HG02973 (cell line): ENCODE measurements at regions not wholly inside any gene's neighbourhood (a gene's known extent, or its start where the extent isn't known, plus 50 kb on each side); places are given as distances from the start of the nearest gene placed in this dataset.
"Not testable (repeated sequence)": the region's sequence is repeated elsewhere in the genome, so short reads cannot be mapped to it uniquely, and the experiment has no call there.

ENCODE experiments used
- ATAC-seq: cut with Tn5 transposase; IDR thresholded peaks from one replicate; pipeline ENCODE4 v1.9.1; 2021; ENCODE audit warnings: moderate library complexity; ENCODE audit not compliant: unreplicated experiment

DNA sequence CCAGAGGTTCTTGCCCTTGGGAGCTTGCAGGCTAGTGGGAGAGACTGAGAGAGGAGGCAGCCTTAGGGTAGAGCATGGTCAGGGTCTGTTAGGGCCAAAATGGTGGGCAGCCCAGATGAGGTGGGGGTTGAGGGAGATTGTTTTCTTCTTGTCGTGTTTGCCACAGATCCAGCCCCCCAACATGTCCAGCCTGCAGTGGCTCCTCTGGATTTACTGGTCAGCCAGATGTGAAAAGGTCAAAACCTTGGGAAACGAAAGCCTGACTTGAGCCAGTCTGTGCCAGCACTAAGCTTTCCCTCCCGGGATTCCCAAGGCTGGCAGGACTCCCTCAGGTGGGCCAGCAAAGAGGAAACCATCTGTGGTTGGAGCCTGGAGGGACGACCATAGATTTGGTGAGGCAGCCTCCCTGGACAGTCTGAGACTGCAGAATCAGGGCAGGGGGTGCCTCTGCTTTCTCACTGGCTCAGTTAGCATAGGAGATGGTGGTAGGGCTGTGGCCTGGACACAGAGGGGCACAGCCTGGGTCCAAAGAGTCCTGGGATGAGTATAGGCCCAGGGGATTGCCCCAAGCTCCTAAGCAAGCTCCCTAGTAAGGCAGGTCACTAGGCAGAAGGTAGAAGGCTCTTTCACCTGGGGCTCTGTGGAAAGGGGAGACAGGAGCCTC lies 51.2 kb upstream of the PRR23C start:
- ATAC-seq: no peak

DNA sequence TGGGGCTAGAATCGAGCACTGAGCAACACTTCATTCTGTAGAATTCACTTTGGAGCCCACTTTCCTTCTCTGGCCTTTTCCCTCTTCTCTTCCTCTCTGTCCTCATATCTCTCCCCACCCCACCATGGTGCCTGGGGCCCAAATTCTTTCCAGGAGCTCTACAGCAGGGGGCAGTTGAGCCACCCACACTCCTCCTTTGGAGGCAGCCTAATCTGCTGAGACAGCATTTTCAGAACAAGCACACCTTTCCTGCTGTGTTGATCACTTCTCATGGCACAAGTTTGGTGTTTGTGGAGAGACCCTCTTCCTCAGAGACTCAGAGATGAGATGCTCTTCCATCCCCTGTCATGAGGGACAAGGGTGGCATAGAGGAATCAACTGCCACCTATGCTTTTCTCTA lies 52.0 kb upstream of the PRR23C start:
- ATAC-seq: no peak

DNA sequence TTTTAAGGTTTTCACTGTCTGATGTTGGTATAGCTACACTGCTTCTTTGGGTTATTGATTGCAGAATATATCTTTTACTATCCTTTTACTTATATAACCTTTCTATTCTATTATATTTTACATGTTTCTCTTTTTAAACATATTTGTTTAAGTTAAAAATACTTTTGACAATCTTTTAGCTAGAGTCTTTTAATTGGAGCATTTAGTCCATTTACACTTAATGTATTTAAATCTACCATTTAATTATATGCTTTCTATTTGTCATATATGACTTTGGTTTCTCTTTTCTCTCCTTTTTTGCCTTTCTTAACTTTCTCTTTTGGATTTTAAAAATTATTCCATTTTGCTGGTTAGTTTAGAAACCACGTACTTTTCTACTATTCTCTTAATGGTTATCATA lies 53.7 kb upstream of the PRR23C start:
- ATAC-seq: no peak

DNA sequence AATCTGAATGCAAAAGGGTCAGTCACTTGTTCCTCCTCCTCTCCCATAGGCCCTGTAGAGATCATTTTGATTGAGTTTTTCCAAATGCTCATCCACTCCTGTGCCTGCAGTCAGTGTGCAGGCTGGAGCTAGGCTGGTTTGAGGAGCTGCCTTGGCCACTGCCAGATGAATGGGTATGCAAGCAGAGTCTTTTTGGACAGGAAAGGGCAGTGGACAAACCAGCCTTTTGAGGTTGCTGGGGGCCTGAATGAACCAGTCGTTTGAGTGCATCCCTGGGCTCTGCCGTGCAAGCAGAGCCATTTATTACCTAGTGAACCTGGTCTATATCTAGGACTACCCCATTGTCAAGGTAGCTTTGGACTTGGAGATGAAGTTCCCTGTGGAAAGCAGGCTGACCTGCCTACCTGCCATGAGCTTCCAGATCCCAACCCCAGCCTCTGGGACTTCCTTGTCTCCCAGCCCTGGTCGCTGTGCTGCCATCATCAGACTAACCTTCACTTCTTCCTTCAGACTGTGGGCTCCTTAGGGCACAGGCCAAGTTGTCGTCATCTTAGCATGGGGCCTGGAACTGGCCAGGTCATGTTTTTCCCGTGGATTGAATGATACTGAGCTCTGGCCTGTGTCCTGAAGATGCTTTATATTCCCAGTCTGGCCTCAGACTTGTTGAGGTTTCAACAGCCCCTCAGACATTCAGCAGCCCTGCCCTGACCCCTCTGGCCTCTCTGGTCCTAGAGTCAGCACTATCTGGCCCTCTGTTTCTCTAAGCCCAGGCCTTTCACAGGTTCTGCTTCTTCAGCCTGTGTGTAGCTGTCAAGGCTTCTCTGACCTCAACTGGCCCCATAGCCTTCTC lies 55.5 kb upstream of the PRR23C start:
- ATAC-seq: no peak

DNA sequence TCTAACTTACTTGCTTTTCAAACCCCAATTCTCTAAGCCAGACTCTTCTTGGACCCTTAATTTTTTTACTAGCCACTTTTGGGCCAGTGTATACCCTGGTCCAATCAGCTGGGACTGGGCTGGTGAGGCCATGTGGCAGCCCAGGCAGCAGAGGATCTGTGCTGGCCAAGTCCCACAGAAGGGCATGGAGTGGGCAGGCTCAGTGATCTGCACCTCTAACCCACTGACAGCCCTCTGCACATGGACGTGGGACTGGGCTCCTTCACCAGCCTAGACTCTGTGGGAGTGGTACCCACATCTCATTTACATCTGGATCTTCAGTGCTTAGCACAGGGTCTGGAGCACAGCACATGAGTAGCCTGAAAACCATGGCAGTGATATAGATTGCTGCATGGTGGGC lies 56.1 kb upstream of the PRR23C start:
- no peak for ATAC-seq

DNA sequence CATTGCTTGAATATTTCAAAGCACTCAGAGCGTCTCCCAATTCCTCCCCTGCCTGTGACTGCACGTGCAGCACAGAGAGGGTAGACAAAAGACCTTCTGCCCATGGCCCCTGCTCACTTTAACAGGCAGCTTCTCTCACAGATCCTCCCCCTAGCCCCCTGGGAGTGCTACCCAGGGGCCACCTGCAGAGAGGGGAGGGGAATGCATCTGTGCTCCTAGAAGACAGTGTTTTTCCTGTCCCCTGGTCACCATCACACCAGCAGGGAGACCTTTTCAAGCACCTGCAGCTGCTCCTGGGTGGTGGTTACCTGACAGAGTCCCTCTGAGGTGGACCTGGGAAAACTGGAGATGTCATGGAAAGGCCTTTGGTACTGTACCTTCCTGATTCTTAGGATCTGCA lies 56.7 kb upstream of the PRR23C start:
- no peak for ATAC-seq

DNA sequence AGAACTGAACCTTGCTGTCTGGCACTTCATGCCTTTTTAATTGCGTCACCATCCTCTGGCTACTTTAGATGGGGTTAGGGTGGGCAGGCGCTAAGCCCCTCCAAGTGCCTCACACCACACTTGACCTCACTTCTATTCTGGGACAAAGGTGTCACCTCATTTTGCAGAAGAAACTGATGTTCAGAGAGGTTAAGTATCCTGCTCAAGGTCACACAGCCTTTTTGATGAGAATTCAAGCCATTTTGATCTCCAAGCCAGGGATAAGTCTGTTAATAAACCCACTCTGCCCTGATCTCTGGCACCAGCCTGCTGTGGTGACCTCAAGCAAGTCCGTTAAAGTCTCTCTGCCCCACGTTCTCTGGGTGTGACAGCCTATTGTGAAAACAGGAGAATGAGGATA lies 58.8 kb upstream of the PRR23C start:
- ATAC-seq: no peak

DNA sequence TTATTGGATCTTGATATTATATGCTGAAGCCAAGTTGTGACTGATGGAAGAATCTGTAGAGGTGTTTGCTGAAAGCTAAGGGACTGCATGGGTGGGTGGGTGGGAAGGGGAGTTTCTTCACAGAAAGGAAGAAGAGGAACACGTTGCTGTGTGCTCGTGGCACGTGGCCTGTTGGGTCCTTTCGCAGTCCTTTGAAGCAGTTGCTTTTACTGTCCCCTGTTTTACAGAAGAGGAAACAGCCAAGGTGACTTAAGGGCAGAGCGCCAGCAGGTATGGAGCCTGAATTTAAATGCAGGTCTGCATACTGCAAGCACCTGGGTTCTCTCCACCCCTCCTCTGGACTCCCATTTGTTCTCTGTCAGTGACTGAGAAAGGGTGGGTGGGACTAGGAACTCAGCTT lies 59.4 kb upstream of the PRR23C start:
- ATAC-seq: no peak

DNA sequence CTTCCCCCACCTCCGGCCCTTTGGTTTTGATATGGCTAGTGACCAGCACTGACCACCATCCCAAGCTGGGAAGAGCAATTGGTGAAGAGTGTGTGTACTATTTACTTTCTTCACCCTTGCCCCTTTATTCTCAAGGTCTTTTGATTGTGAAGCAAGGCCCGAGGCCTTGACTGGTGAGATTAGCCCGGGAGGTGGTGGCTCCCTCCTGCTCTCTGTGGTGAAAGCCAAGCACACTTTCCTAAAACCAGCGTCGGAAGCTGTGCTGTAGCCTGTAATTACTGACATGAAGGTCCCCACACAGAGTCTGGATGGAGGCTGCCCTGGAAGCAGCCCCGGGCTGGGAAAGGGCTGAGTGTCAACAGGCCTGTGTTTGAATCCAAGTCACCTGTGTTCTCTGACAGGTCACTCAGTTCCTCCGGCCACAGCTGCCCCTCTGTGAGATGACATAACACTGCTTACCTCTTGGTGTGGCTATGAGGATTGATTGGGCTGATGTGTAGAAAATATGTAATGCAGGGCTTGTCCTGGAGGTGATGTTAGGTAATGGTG lies 60.5 kb upstream of the PRR23C start:
- ATAC-seq: no peak

DNA sequence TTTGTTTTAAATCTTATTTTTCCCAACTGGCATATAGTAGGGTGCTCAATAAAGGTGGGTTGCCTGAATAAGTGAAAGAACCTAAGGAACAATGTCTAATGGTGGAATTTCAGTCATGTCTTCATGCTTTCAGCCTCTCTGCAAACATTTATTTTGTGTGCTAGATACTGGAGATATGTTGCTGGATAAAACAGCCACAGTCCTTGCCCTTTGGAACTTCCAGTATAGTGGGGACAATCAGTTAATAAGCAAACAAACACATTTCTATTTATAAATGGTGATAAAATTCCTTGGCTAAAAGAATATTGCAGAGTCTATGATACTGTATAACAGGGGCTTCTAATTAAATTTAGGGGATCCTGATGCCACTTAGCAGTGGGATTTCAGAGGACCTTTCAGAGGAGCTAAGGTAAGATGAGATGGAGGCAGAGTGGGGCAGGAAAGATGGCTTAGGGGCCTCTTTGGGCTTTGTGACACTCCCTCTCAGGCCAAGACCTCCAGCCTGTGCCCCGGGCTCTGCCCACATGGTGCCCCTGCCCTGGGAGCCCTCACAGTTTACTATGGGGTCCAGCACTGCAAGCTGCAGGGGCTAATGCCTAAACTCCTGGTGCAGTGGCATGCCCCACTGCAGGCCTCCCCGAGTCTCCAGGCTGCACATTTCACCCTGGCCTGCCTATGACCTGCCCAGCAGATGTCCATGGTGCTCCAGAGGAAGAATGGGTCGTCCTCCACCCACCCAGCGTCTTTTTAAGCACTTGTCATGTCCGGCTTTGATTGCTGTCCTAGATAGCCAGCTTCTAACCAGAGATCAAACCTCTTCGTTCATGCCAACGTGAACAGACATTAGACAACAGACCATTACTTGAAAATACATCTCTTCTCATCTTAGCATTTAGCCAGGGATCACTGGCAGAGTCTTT lies 61.6 kb upstream of the PRR23C start:
- ATAC-seq: no peak

DNA sequence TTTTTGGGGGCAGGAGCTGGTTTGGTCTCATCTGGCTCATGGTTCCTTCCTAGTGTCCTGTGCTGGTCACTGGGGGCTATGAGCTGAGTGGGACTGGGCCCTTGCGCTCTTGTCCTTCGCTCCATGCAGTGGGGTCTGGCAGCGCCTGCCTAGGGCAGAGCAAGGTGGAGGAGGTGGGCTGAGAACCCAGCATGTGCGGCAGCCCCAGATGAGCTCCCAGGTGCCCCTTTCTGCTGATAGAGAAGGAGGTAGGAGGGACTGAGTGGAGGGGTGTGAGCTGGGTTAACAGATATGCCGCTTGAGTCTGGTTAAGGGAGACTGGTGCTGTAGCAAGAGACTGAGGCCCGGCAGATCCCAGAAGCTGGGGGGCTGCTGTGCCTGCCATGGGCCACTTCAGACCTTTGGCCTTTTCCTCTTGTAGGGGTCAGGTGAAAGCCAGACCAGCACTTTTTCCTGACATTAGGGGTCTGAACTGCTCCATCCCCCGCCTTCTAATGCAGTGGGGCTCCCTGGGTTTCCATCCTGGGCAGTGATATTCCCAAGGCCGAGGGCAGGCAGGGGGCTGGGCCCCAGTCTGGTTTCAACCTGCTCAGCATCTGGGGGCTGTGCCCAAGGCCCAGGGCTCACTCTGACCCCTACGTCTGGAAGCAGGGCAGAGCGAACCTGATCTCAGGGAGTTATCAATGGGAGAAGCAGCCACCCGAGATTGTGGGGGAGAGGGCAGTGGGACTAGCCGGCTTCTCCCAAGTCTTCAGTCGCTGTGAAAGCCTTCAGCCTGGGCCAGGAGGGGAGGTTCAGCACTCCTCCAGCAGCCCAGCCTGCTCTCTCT lies 62.9 kb upstream of the PRR23C start:
- ATAC-seq: no peak

DNA sequence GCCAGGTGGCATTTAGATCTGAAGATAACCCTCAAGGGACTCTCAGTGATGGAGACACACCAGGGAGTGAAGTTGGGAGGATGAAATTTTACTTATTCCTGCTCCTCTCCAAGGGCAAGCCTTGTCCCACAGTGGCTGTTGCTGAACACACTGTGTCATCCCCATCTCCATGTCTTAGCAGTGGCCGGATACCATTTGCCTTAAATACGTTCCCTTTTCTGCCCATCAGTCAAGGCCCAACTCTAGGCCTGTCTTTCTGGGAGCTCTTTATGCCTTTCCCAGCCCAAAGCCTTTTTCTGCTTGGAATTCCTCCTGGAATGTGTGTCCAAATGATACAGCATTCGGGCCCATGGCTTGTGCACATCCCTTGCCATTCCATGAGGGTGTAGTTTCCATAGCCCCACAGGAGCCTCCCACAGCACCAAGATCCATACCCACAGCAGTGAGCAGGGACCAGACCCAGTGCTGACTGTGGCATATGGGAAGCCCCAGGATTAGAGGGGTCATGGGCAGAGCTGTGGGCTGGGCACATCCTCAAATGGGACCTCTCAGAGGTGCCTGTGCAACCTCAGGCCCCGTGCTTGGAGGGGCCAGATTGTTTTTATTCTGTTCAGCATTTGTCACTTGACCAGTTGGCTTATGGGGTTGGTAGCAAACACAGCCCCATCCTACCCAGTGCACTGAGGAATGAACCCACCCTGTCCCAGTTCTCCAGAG lies 63.7 kb upstream of the PRR23C start:
- ATAC-seq: no peak

DNA sequence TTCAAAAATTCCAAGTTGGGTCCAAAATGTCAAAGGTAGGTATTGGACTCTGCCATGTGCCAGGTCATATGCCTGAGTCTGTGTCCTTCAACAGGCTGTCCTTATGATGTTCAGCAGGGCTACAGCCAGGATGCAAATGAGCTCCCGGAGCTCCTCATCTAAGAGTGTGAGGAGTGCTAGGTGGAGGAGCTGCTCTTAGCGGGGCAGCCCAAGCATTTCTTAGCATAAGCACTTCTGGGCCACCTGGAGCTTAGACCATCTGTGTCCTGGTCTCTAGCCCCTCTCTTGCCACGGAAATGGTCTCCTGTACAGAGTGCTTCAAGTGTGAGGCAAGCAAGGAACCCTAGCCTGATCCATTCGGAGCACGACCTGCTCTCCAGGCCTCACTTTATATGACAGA lies 64.6 kb upstream of the PRR23C start:
- no peak for ATAC-seq

DNA sequence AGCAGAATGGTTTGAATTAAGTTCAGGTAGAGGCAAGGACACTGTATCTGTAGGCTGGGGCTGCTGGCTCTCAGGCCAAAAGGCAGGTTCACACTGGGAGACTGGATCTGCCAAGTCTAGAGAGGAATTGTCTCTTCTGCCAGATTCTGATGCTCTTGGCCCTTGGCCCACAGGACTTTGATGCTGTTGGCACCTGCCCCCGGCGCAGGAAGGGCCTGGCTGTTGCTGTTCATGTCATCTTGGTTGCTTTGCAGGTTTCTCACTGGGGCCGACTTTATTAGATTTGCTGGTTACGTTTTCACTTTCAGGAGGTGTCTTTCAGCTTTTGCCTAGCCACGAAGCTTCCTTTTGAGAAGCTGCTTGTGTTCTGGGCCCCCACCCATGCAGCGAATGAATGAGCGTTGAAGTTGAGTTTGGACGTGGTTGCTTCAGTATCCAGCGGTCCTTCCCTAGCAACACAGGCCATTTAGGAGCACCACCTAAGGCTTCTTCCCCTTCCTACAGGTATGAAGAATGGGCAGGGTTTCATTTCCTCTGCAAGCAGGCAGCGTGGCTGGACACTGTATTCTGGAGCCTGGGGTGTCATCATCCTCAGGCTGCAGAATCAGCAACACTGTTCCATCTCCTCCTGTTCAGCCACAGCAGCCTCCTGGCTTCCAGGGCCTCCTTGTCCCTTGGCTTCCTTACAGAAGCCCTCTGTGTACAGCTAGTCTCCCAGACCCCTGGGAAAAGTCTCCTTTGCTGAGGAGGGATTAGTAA lies 65.6 kb upstream of the PRR23C start:
- ATAC-seq: no peak

DNA sequence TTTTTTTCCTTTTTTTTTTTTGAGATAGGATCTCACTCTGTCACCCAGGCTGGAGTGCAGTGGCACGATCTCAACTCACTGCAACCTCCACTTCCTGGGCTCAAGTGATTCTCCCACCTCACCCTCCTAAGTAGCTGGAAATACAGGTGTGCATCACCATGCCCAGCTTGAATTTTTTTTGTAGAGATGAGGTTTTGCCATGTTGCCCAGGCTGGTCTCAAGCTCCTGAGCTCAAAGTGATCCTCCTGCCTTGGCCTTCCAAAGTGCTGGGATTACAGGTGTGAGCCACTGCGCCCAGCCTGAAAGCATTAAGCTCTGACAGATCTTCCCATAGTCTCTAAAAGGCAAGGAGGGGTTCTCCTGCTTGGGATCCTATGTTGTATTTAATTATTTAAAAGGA lies 66.2 kb upstream of the PRR23C start:
- not testable (repeated sequence) for ATAC-seq

DNA sequence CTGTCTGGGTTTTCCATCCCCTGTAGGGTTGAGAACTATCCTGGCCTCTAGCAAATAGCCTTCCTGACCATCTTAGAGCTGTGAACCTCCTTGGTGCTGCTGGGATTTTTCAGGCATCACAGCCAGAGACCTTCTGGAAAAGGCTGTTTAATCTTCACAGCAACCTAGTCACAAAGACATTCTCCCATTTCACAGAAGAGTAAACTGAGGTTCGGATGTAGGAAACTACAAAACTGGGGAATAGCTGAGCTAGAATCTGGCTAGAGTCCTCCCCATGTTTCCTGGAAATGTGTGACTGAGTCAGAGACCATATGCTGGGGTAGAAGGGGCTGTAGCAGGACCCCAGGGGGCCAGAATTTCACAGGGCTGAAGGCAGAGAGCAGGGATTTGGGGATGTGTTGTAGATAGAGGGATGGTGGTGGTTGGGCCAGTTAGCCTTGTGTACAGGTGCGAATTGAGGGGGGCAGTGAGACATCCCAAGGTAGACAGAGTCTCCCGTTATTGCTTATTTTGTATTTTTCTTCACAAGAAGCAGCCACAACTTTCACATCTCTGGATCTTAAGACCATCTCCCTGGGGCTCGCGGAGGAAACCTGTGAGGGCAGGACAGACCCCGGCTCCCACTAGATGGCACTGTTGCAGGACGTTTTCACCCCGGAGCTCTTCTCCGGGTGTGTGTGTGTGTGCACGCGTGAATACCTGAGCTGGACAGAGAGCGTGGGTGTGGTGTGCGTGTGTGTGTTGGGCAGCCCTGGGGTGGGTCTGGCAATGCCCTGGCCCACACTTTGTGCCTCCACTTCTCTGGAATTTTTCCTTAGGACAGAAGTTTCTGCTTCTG lies 66.9 kb upstream of the PRR23C start:
- peak; percentile 51 for ATAC-seq

DNA sequence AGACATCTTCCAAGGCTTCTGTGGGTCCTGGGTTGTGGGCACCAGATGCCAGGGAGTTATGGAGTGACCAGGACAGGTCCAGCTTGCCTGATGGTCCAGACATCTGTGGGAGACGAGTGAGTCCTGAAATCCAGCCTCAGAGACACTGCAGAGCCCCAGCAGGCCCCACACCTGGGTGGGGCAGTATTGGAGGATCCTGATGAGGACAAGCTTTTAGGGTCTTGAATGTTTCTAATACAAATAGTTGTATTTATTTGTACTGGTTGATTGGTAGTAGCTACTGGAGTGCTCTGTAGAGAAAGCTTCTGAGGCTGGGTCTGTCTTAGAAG lies 67.5 kb upstream of the PRR23C start:
- ATAC-seq: no peak
